ENCODE measurements at regions not wholly inside any gene's neighbourhood (a gene's known extent, or its start where the extent isn't known, plus 50 kb on each side); places are given as distances from the start of the nearest gene placed in this dataset.
"Not testable (repeated sequence)": the region's sequence is repeated elsewhere in the genome, so short reads cannot be mapped to it uniquely, and the experiment has no call there.

- WGBS: 84% methylated on average over 9 of the region's 9 CpGs
- not testable (repeated sequence) for H4K91ac ChIP-seq (ENCODE audit: low read length); H3K9me3 ChIP-seq (ENCODE audit: control insufficient read depth, low read length); H3K9ac ChIP-seq (ENCODE audit: low read length); H3K4ac ChIP-seq (ENCODE audit: low read depth in 1 of 2, low read length in 2 of 2); DNase-seq; H4K8ac ChIP-seq (ENCODE audit: low read length); H3K79me1 ChIP-seq (replicated peaks; ENCODE audit: low read length, poor library complexity, severe bottlenecking); H2BK12ac ChIP-seq (ENCODE audit: low read length in 2 of 2); H2AFZ ChIP-seq (ENCODE audit: low read depth, low read length); H3K4me1 ChIP-seq (ENCODE audit: control insufficient read depth, insufficient read depth, low read depth, low read length); H2BK120ac ChIP-seq (ENCODE audit: low read depth, low read length); H3K27ac ChIP-seq (ENCODE audit: low read length, poor library complexity, severe bottlenecking); H3K23ac ChIP-seq (ENCODE audit: low read length in 2 of 2); H2BK15ac ChIP-seq (ENCODE audit: low read depth, poor library complexity, severe bottlenecking); H3K18ac ChIP-seq (ENCODE audit: low read depth in 1 of 2, low read length in 2 of 2); H3K4me3 ChIP-seq (ENCODE audit: insufficient read depth in 1 of 2, low read depth in 1 of 2, low read length in 2 of 2); H3K4me2 ChIP-seq (ENCODE audit: low read length, poor library complexity, severe bottlenecking); H3K27me3 ChIP-seq (ENCODE audit: control insufficient read depth in 1 of 2, insufficient read depth in 1 of 2, low read length in 2 of 2); H2BK5ac ChIP-seq (ENCODE audit: low read depth, low read length, poor library complexity, severe bottlenecking); H3K36me3 ChIP-seq (ENCODE audit: control insufficient read depth in 1 of 2, insufficient read depth in 2 of 2, low read depth in 1 of 2, low read length in 2 of 2); H3K14ac ChIP-seq (ENCODE audit: low read length in 2 of 2); H2AK5ac ChIP-seq (ENCODE audit: low read length, severe bottlenecking)
These were observed 156.3 kb downstream of the LRATD1 start for GRCh38 chr2:14788814-14789213.

- no peak overlapping the region for H3K27ac ChIP-seq (ENCODE audit: low read length, poor library complexity, severe bottlenecking)
- H4K8ac ChIP-seq (ENCODE audit: low read length): no peak overlapping the region
- no peak overlapping the region for H3K14ac ChIP-seq (ENCODE audit: low read length in 2 of 2)
- H3K18ac ChIP-seq (ENCODE audit: low read depth in 1 of 2, low read length in 2 of 2): no peak overlapping the region
- no peak overlapping the region for H3K4me3 ChIP-seq (ENCODE audit: insufficient read depth in 1 of 2, low read depth in 1 of 2, low read length in 2 of 2)
- H4K91ac ChIP-seq (ENCODE audit: low read length): no peak overlapping the region
- H2AFZ ChIP-seq (ENCODE audit: low read depth, low read length): no peak overlapping the region
- no peaks in the 10 kb centered on the region for H3K36me3 ChIP-seq (ENCODE audit: control insufficient read depth in 1 of 2, insufficient read depth in 2 of 2, low read depth in 1 of 2, low read length in 2 of 2)
- no peaks in the 10 kb centered on the region for H3K79me1 ChIP-seq (replicated peaks; ENCODE audit: low read length, poor library complexity, severe bottlenecking)
- H3K27me3 ChIP-seq (ENCODE audit: control insufficient read depth in 1 of 2, insufficient read depth in 1 of 2, low read length in 2 of 2): no peaks in the 10 kb centered on the region
- H2AK5ac ChIP-seq (ENCODE audit: low read length, severe bottlenecking): no peak overlapping the region
- H3K4me1 ChIP-seq (ENCODE audit: control insufficient read depth, insufficient read depth, low read depth, low read length): no peaks in the 10 kb centered on the region
- H2BK15ac ChIP-seq (ENCODE audit: low read depth, poor library complexity, severe bottlenecking): no peak overlapping the region
- H2BK12ac ChIP-seq (ENCODE audit: low read length in 2 of 2): no peak overlapping the region
- H3K4ac ChIP-seq (ENCODE audit: low read depth in 1 of 2, low read length in 2 of 2): no peak overlapping the region
- WGBS: no CpG with 5 or more reads among the region's 1 CpG
- DNase-seq: no peak
- H3K9ac ChIP-seq (ENCODE audit: low read length): no peak overlapping the region
- no peaks in the 10 kb centered on the region for H3K9me3 ChIP-seq (ENCODE audit: control insufficient read depth, low read length)
- no peak overlapping the region for H2BK5ac ChIP-seq (ENCODE audit: low read depth, low read length, poor library complexity, severe bottlenecking)
- H2BK120ac ChIP-seq (ENCODE audit: low read depth, low read length): no peak overlapping the region
- H3K23ac ChIP-seq (ENCODE audit: low read length in 2 of 2): no peak overlapping the region
- no peak overlapping the region for H3K4me2 ChIP-seq (ENCODE audit: low read length, poor library complexity, severe bottlenecking)
These were observed 157.6 kb downstream of the LRATD1 start for GRCh38 chr2:14790041-14790640.

- no peak overlapping the region for H3K18ac ChIP-seq (ENCODE audit: low read depth in 1 of 2, low read length in 2 of 2)
- H2AK5ac ChIP-seq (ENCODE audit: low read length, severe bottlenecking): no peak overlapping the region
- no peak overlapping the region for H3K4me2 ChIP-seq (ENCODE audit: low read length, poor library complexity, severe bottlenecking)
- H3K79me1 ChIP-seq (replicated peaks; ENCODE audit: low read length, poor library complexity, severe bottlenecking): no peaks in the 10 kb centered on the region
- no peak overlapping the region for H3K23ac ChIP-seq (ENCODE audit: low read length in 2 of 2)
- H3K4me3 ChIP-seq (ENCODE audit: insufficient read depth in 1 of 2, low read depth in 1 of 2, low read length in 2 of 2): no peak overlapping the region
- H4K8ac ChIP-seq (ENCODE audit: low read length): no peak overlapping the region
- H2AFZ ChIP-seq (ENCODE audit: low read depth, low read length): no peak overlapping the region
- peaks cover 10% of the 10 kb centered on the region for H3K9me3 ChIP-seq (ENCODE audit: control insufficient read depth, low read length)
- no peak overlapping the region for H2BK5ac ChIP-seq (ENCODE audit: low read depth, low read length, poor library complexity, severe bottlenecking)
- no peak overlapping the region for H3K4ac ChIP-seq (ENCODE audit: low read depth in 1 of 2, low read length in 2 of 2)
- no peaks in the 10 kb centered on the region for H3K4me1 ChIP-seq (ENCODE audit: control insufficient read depth, insufficient read depth, low read depth, low read length)
- H3K9ac ChIP-seq (ENCODE audit: low read length): no peak overlapping the region
- no peak overlapping the region for H3K27ac ChIP-seq (ENCODE audit: low read length, poor library complexity, severe bottlenecking)
- no peak overlapping the region for H4K91ac ChIP-seq (ENCODE audit: low read length)
- H2BK120ac ChIP-seq (ENCODE audit: low read depth, low read length): no peak overlapping the region
- H3K14ac ChIP-seq (ENCODE audit: low read length in 2 of 2): no peak overlapping the region
- no peaks in the 10 kb centered on the region for H3K36me3 ChIP-seq (ENCODE audit: control insufficient read depth in 1 of 2, insufficient read depth in 2 of 2, low read depth in 1 of 2, low read length in 2 of 2)
- DNase-seq: no peak
- H2BK12ac ChIP-seq (ENCODE audit: low read length in 2 of 2): no peak overlapping the region
- H3K27me3 ChIP-seq (ENCODE audit: control insufficient read depth in 1 of 2, insufficient read depth in 1 of 2, low read length in 2 of 2): no peaks in the 10 kb centered on the region
- no peak overlapping the region for H2BK15ac ChIP-seq (ENCODE audit: low read depth, poor library complexity, severe bottlenecking)
These were observed 171.5 kb downstream of the LRATD1 start for GRCh38 chr2:14803994-14804393.

GRCh38 chr2:14804902-14805301 lies 172.4 kb downstream of the LRATD1 start:
- Histone ChIP-seq H3K4me3 (ENCODE audit: insufficient read depth in 1 of 2, low read depth in 1 of 2, low read length in 2 of 2) (no peak overlapping the region), H3K4me2 (ENCODE audit: low read length, poor library complexity, severe bottlenecking) (no peak overlapping the region), H2BK120ac (ENCODE audit: low read depth, low read length) (no peak overlapping the region), H3K79me1 (replicated peaks; ENCODE audit: low read length, poor library complexity, severe bottlenecking) (no peaks in the 10 kb centered on the region), H3K27ac (ENCODE audit: low read length, poor library complexity, severe bottlenecking) (no peak overlapping the region), H3K36me3 (ENCODE audit: control insufficient read depth in 1 of 2, insufficient read depth in 2 of 2, low read depth in 1 of 2, low read length in 2 of 2) (no peaks in the 10 kb centered on the region), H3K14ac (ENCODE audit: low read length in 2 of 2) (no peak overlapping the region), H2BK5ac (ENCODE audit: low read depth, low read length, poor library complexity, severe bottlenecking) (no peak overlapping the region), H3K9me3 (ENCODE audit: control insufficient read depth, low read length) (peaks cover 10% of the 10 kb centered on the region), H3K9ac (ENCODE audit: low read length) (no peak overlapping the region), H2AFZ (ENCODE audit: low read depth, low read length) (no peak overlapping the region), H3K23ac (ENCODE audit: low read length in 2 of 2) (no peak overlapping the region), H3K4me1 (ENCODE audit: control insufficient read depth, insufficient read depth, low read depth, low read length) (no peaks in the 10 kb centered on the region), H4K8ac (ENCODE audit: low read length) (no peak overlapping the region), H2AK5ac (ENCODE audit: low read length, severe bottlenecking) (no peak overlapping the region), H2BK12ac (ENCODE audit: low read length in 2 of 2) (no peak overlapping the region), H3K18ac (ENCODE audit: low read depth in 1 of 2, low read length in 2 of 2) (no peak overlapping the region), H3K4ac (ENCODE audit: low read depth in 1 of 2, low read length in 2 of 2) (no peak overlapping the region), H4K91ac (ENCODE audit: low read length) (no peak overlapping the region), H3K27me3 (ENCODE audit: control insufficient read depth in 1 of 2, insufficient read depth in 1 of 2, low read length in 2 of 2) (no peaks in the 10 kb centered on the region), H2BK15ac (ENCODE audit: low read depth, poor library complexity, severe bottlenecking) (no peak overlapping the region)
- DNase-seq: no peak
- 77% methylated on average over 3 of the region's 3 CpGs for WGBS

Measured in mesenchymal stem cell (in vitro differentiated cells and primary cell).